22Rv1 (cell line): ENCODE measurements at regions not wholly inside any gene's neighbourhood (a gene's known extent, or its start where the extent isn't known, plus 50 kb on each side); places are given as distances from the start of the nearest gene placed in this dataset.

Experiments
- H3K27ac ChIP-seq: fragments of 450-650 bp; 2 replicates; pipeline ENCODE4 v1.5.1; 2017
- CTCF ChIP-seq: fragments of 450-650 bp; IDR thresholded peaks from 2 replicates; pipeline ENCODE4 v1.5.1; 2017; ENCODE audit warnings: mild to moderate bottlenecking
- ZFX ChIP-seq: fragments of 450-650 bp; IDR thresholded peaks from 2 replicates; pipeline ENCODE4 v1.6.1; 2017; ENCODE audit warnings: antibody characterized with exemption, borderline replicate concordance

- H3K27ac ChIP-seq = no peak overlapping the region
- TF ChIP-seq CTCF (no peak), ZFX (no peak)
Observed at GRCh38 chr3:124295362-124295761, 303.4 kb upstream of the ROPN1 start.

- H3K27ac ChIP-seq = no peak overlapping the region
- no peak for TF ChIP-seq ZFX
- TF ChIP-seq CTCF = no peak
Observed at GRCh38 chr3:124296406-124296805, 304.5 kb upstream of the ROPN1 start.

- H3K27ac ChIP-seq = no peak overlapping the region
- TF ChIP-seq ZFX (no peak), CTCF (no peak)
Observed at GRCh38 chr3:124297062-124297980, 305.4 kb upstream of the ROPN1 start.

- TF ChIP-seq CTCF = no peak
- TF ChIP-seq ZFX = no peak
- no peak overlapping the region for H3K27ac ChIP-seq
Observed at GRCh38 chr3:124298301-124298700, 306.4 kb upstream of the ROPN1 start.

- H3K27ac ChIP-seq = no peak overlapping the region
- TF ChIP-seq ZFX (no peak), CTCF (no peak)
Observed at GRCh38 chr3:124298951-124299350, 307.0 kb upstream of the ROPN1 start.

GRCh38 chr3:124299831-124300230 lies 307.9 kb upstream of the ROPN1 start:
- TF ChIP-seq ZFX (no peak), CTCF (no peak)
- H3K27ac ChIP-seq = no peak overlapping the region

GRCh38 chr3:124300416-124300815 lies 308.5 kb upstream of the ROPN1 start:
- TF ChIP-seq ZFX (no peak), CTCF (no peak)
- H3K27ac ChIP-seq = no peak overlapping the region
